NCI-H345 (cell line): ENCODE measurements at regions not wholly inside any gene's neighbourhood (a gene's known extent, or its start where the extent isn't known, plus 50 kb on each side); places are given as distances from the start of the nearest gene placed in this dataset.

Experiments used
- DNase-seq: peaks from one replicate; lab custom pipeline; 2025; lab: John Stamatoyannopoulos, UW

- DNase-seq: no peak
These were observed 972.0 kb upstream of the TENM3 start for GRCh38 chr4:181271116-181271640.

GRCh38 chr4:181272422-181272821 is 970.8 kb upstream of the TENM3 start:
- DNase-seq: no peak

DNA sequence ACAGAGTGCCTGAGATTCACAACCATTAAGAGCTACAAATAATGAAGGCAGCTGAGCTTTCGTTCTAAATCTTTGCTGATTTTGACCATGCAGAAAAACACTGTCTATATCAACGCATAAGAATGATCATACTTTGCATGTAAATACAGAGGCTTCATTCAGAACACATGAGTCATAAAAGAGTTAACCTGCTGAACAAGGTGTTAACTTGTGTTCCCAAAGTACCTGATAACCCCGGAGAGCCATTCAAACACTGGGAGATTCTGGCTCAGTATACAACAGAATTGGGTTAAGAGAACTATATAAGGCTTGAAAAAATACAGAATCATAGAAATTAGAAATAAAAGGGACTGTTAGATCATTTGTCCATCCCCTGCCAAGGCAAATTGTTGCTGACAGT is 964.3 kb upstream of the TENM3 start:
- DNase-seq: no peak

DNA sequence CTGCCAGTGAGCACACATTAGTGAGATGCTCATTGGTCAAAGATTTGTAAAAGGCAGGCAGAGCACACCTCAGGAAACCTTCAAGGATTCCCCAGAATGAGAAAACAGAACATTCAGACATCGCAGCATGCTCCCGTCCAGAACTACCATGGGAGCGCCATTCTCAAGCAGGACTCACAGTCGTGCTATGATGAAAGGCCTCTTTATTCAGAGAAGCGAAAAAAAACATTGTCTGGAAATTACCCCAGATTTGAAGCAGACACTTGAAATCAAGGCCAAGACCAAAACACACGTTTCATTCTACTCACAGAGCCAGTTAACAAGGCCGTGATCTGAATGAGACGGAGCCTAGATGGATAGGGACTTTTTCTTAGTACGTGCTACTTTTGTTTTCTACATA is 961.8 kb upstream of the TENM3 start:
- no peak for DNase-seq

DNA sequence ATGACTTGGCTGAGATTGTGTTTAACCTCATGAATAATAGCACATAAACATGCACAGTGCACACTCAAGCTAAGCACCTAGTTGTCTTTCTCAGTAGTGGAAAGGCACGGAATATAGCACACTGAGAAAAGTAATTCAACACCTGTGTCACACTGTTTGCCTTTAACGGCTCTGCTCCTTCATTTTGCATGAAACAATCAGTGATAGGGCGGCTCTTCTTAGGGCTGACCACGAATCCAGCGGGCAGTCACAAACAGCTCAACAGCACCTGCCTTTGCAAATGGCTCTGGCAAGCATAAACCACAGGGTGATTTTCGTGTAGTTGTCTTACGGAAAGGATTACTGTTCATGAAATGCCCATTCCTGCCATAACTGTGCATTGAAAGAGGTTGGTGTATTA is 954.0 kb upstream of the TENM3 start:
- DNase-seq: no peak

DNA sequence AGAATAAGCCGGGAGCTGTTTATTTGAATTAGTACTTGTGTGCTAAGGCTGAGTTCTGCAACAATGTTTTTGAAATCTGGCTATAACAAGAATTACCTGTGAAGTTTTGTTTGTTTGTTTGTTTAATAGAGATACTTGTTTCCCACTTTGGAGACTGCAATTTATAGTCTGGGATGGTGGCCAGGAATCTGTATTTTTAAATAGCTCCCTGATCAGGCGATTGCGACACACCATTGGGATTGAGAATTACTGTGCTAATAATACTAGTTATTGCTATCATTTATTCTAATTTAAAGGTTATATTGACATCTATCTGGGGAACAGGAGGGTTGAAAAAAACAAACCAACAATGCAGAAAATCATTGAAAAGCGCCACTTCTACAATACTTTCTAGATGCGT is 951.6 kb upstream of the TENM3 start:
- no peak for DNase-seq

- no peak for DNase-seq
These were observed 950.2 kb upstream of the TENM3 start for GRCh38 chr4:181293014-181293413.

GRCh38 chr4:181293541-181293940 is 949.7 kb upstream of the TENM3 start:
- no peak for DNase-seq

- DNase-seq: no peak
These were observed 948.8 kb upstream of the TENM3 start for GRCh38 chr4:181294421-181294820.

DNA sequence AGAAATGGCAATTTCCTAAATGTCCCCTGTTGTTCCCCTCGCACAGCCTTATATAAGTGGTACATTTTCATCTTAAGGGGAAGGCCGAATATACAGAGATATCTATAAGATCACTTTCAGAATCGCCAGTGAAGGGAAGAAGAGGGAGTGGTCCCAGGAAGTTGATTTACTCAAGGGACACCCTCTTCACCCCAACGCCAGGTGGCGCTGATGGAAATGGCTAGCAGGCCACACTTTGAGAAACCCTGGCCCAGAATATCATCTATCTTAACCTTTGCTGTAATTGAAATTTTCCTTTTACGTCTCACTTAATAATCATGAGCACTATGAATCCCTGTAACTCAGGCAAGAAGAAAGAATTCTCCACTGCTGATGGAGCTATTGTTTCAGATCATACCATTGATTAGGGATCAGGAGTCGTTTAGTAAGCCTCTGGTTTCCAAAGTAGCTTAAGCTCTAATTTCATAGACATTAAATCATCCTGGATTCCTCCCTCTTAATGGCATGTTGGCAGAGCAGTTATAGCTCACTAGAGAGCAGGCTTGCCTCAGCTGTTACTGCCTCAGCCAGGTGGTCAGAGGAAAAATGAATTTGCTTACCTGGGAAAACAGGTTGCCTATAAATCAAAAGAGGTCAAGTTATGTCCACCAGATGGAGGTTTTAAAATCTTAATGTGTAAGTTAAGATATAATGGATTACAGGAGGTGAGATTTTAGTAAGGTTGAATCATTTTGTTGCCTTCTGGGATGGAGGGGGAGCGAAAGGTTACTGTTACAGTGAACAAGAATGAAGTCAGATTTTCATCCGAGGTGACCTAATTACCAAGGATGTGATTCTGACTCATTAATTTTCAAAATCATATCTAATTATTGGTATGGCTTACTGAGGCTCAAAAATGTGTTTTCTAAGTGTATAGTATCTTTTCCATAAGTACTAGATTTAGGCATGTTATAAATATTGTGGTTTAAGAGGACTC is 941.2 kb upstream of the TENM3 start:
- no peak for DNase-seq

- DNase-seq: no peak
These were observed 935.4 kb upstream of the TENM3 start for GRCh38 chr4:181307824-181308223.

DNA sequence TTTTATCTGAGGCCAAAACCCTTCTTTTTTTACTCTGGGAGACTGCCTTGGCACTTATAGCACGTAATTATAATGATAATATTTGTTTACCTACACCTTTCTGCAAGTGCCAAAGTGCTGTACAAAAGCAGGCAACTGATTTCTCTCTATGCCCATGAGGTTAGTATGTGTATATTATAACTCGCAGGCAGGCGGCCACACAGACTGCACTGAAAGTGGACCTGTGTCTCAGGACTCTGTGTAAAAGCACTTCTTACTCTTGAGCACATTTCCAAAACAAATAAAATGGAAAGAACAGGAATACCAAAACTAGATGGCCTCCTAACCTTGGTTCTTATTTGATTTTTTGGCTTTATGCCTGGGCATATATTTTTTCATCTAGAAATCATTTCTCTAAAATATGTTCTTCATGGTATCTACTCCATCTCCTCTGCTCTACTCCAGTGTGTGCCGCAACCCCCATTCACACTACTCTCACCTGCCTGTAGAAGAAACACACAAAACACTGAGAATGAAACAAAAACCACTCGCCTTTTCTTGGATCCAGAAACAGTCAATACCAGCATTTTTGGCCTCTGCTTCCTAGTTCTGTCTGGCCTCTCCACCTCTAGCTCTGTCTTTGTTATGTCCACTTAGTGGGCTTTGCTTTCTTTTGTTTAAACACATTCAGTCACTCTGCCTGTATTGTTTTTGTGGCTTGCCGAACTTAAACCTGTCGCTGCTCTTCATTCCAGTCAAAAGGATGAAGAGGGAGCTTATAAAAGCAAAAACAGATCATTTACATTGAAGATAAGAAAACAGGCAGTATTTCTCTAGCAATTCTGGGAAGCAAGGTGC is 934.5 kb upstream of the TENM3 start:
- DNase-seq: no peak

DNA sequence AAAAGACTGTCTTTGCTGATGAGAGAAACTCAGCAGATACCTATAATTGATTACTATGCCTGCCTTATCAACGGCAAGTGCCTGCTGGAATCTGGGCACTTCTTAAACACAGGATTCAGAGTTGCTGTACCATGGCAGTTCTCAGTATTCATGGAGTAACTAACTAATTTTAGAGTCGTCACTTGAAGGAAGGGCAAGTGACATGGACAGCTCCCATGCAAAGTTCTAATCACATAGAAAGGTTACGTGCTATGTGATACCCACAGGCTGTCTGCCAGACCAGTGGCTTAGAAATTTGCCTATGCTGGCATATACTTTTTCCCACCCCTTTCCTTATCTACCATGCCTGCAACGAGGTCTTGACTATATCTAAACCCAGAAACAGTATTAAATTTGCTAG is 931.1 kb upstream of the TENM3 start:
- no peak for DNase-seq

- DNase-seq: no peak
These were observed 923.6 kb upstream of the TENM3 start for GRCh38 chr4:181319629-181320028.

- no peak for DNase-seq
These were observed 920.1 kb upstream of the TENM3 start for GRCh38 chr4:181323061-181323460.

DNA sequence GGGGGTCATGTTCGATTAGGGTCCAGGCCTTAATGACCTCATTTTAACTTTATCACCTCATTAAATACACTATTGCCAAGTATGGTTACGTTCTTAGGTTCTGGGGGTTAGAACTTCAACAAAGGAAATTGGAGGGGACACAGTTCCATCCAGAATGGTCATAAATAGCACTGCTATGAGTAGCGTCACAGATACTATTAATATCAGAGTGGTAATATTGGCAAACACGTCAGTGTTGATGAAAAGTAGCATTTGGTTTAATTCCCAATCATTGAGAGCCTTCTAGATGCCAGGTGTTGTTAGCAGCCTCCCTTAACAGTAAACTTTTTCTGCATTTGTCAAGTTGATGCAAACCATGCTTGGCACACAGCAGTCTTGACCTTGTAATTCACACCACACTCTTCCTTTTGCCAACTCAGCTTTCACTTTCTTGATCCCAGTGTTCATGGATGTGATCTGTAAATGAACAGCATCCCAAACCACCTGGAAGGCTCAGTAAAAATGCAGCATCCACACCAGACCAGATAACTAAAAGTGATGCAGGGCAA is 912.5 kb upstream of the TENM3 start:
- DNase-seq: no peak

DNA sequence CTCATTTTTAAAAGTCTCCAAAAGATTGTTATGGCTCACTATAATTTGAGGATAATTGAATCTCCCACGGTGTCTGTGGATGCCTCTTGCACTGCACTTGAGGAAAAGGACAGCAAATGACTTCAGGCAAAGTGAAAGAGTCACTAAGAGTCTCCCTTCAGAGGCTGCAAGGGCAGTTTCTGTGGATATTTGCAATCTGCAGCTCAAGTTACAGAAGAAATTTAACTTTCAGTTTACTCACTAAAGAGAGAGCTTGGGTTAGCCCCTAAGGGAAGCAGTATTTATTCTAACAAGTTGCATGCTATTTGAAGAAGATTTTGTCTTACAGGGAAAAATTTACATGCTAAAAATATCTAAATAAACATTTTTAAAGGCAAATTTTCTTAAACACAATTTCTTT is 912.0 kb upstream of the TENM3 start:
- DNase-seq: no peak

DNA sequence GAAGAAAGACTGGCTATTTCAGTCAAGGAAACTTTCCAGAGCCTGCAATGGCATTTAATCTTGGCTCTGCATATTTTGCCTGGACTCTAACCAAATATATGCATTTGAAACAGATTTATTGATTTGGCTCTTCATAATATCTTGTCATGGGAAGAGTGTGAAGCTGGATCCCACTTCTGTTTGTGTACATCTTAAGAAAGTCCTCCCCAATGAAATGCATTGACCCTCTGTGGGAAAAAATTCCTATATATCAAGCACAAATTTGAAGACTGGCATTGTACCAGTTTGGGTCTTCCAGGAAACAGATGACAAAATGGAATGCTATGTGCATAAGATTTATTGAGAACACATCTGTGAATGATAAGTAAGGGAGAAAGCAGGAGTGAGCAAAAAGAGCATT is 897.3 kb upstream of the TENM3 start:
- DNase-seq: no peak

- no peak for DNase-seq
These were observed 892.4 kb upstream of the TENM3 start for GRCh38 chr4:181350615-181351415.

DNA sequence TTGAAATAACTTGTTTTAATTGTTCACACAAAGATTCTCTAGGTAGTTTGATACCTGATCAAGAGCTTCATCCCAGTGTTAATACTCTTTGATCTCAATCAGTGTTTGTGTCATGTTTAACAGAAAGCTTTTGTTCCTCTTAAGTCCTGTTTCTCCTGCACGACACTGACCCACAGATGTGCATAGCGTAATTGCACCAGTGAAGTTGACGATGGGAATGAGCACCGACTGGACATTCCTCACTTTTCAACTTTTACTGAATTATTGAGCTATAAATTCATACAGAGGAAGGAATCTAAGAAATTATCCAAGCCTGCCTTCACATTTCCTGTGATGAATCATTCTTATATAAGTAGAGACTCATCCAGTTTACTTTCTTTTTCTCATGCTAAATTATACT is 878.7 kb upstream of the TENM3 start:
- DNase-seq: no peak

GRCh38 chr4:181365671-181366070 is 877.5 kb upstream of the TENM3 start:
- DNase-seq: no peak

- DNase-seq: no peak
These were observed 871.2 kb upstream of the TENM3 start for GRCh38 chr4:181372014-181372413.
